ENCODE measurements at regions not wholly inside any gene's neighbourhood (a gene's known extent, or its start where the extent isn't known, plus 50 kb on each side); places are given as distances from the start of the nearest gene placed in this dataset.

GRCh38 chr20:22382742-22383141, 201.6 kb downstream of the FOXA2 start:
- H3K79me2 ChIP-seq (ENCODE audit: insufficient read depth, low read length) = no peaks in the 10 kb centered on the region
- H2AFZ ChIP-seq (ENCODE audit: low read depth, low read length, severe bottlenecking) = no peak overlapping the region
- H3K4me2 ChIP-seq (ENCODE audit: low read depth, low read length, poor library complexity, severe bottlenecking) = no peak overlapping the region
- no peaks in the 10 kb centered on the region for H3K36me3 ChIP-seq (ENCODE audit: low read length)
- TF ChIP-seq CTCF (IDR thresholded peaks at IDR 0.05; ENCODE audit: insufficient read depth, low read length, poor library complexity, severe bottlenecking) = no peak
- no peak for TF ChIP-seq EZH2phosphoT487 (conservative IDR thresholded peaks at IDR 0.05; ENCODE audit: low read length)
- H3K4me3 ChIP-seq (ENCODE audit: insufficient read depth, low read length, poor library complexity, severe bottlenecking) = no peak overlapping the region
- no peak overlapping the region for H3K27ac ChIP-seq (ENCODE audit: low read depth, low read length)
- no peaks in the 10 kb centered on the region for H3K9me3 ChIP-seq (ENCODE audit: insufficient read depth, low read length)
- no peak overlapping the region for H3K9ac ChIP-seq (ENCODE audit: low read length)
- H4K20me1 ChIP-seq (ENCODE audit: low read depth, low read length) = no peaks in the 10 kb centered on the region
- no peaks in the 10 kb centered on the region for H3K27me3 ChIP-seq (ENCODE audit: low read length)
- H3K9me2 ChIP-seq (replicated peaks; ENCODE audit: insufficient read depth, low read length) = no peaks in the 10 kb centered on the region
- no peaks in the 10 kb centered on the region for H3F3A ChIP-seq (ENCODE audit: insufficient read depth)

GRCh38 chr20:22381812-22382416, 202.5 kb downstream of the FOXA2 start:
- Histone ChIP-seq H3K27ac (ENCODE audit: low read depth, low read length) (no peak overlapping the region), H3K4me2 (ENCODE audit: low read depth, low read length, poor library complexity, severe bottlenecking) (no peak overlapping the region), H2AFZ (ENCODE audit: low read depth, low read length, severe bottlenecking) (no peak overlapping the region), H3K79me2 (ENCODE audit: insufficient read depth, low read length) (no peaks in the 10 kb centered on the region), H4K20me1 (ENCODE audit: low read depth, low read length) (no peaks in the 10 kb centered on the region), H3F3A (ENCODE audit: insufficient read depth) (no peaks in the 10 kb centered on the region), H3K27me3 (ENCODE audit: low read length) (no peaks in the 10 kb centered on the region), H3K9ac (ENCODE audit: low read length) (no peak overlapping the region), H3K9me2 (replicated peaks; ENCODE audit: insufficient read depth, low read length) (no peaks in the 10 kb centered on the region), H3K4me3 (ENCODE audit: insufficient read depth, low read length, poor library complexity, severe bottlenecking) (no peak overlapping the region), H3K9me3 (ENCODE audit: insufficient read depth, low read length) (no peaks in the 10 kb centered on the region), H3K36me3 (ENCODE audit: low read length) (no peaks in the 10 kb centered on the region)
- TF ChIP-seq CTCF (IDR thresholded peaks at IDR 0.05; ENCODE audit: insufficient read depth, low read length, poor library complexity, severe bottlenecking) (no peak), EZH2phosphoT487 (conservative IDR thresholded peaks at IDR 0.05; ENCODE audit: low read length) (no peak)

GRCh38 chr20:22379472-22379871, 204.9 kb downstream of the FOXA2 start:
- H3K27me3 ChIP-seq (ENCODE audit: low read length) = no peaks in the 10 kb centered on the region

More at GRCh38 chr20:22379472-22379871, 204.9 kb downstream of the FOXA2 start:
- Histone ChIP-seq H3K27ac (ENCODE audit: low read depth, low read length) (no peak overlapping the region), H3K9ac (ENCODE audit: low read length) (no peak overlapping the region), H3F3A (ENCODE audit: insufficient read depth) (no peaks in the 10 kb centered on the region), H4K20me1 (ENCODE audit: low read depth, low read length) (no peaks in the 10 kb centered on the region), H3K79me2 (ENCODE audit: insufficient read depth, low read length) (no peaks in the 10 kb centered on the region), H3K9me2 (replicated peaks; ENCODE audit: insufficient read depth, low read length) (no peaks in the 10 kb centered on the region), H3K4me2 (ENCODE audit: low read depth, low read length, poor library complexity, severe bottlenecking) (no peak overlapping the region), H3K36me3 (ENCODE audit: low read length) (no peaks in the 10 kb centered on the region), H3K9me3 (ENCODE audit: insufficient read depth, low read length) (no peaks in the 10 kb centered on the region), H2AFZ (ENCODE audit: low read depth, low read length, severe bottlenecking) (no peak overlapping the region), H3K4me3 (ENCODE audit: insufficient read depth, low read length, poor library complexity, severe bottlenecking) (no peak overlapping the region)
- TF ChIP-seq EZH2phosphoT487 (conservative IDR thresholded peaks at IDR 0.05; ENCODE audit: low read length) (no peak), CTCF (IDR thresholded peaks at IDR 0.05; ENCODE audit: insufficient read depth, low read length, poor library complexity, severe bottlenecking) (no peak)
